SK-N-SH treated with all-trans-retinoic acid at 6 μM for 48 hours (cell line): ENCODE measurements at regions not wholly inside any gene's neighbourhood (a gene's known extent, or its start where the extent isn't known, plus 50 kb on each side); places are given as distances from the start of the nearest gene placed in this dataset.

ENCODE experiments used
- ATAC-seq: fragments of 200-7000 bp; cut with Tn5 transposase; 3 replicates; pipeline ENCODE4 v1.9.1; 2020; ENCODE audit warnings: mild to moderate bottlenecking, moderate library complexity
- ARNTL ChIP-seq: fragments of 450-650 bp; formaldehyde crosslinking; IDR thresholded peaks from 2 replicates; pipeline ENCODE4 v1.5.0; 2020; ENCODE audit warnings: low read depth, mild to moderate bottlenecking, moderate library complexity, borderline replicate concordance
- BACH2 ChIP-seq: fragments of 250-450 bp; sonication (Bioruptor Pico); IDR thresholded peaks from 2 replicates; pipeline ENCODE4 v1.9.0; 2021; ENCODE audit warnings: mild to moderate bottlenecking, borderline replicate concordance
- CSDC2 ChIP-seq: fragments of 250-450 bp; sonication (Bioruptor Pico); IDR thresholded peaks from 2 replicates; pipeline ENCODE4 v1.5.0; 2020; ENCODE audit warnings: mild to moderate bottlenecking, moderate library complexity
- GLIS3 ChIP-seq: fragments of 250-450 bp; sonication (Bioruptor Pico); IDR thresholded peaks from 2 replicates; pipeline ENCODE4 v1.5.0; 2020; ENCODE audit warnings: mild to moderate bottlenecking, moderate library complexity
- ISL1 ChIP-seq: fragments of 250-450 bp; sonication (Bioruptor Pico); IDR thresholded peaks from 2 replicates; pipeline ENCODE4 v2.1.2; 2022; ENCODE audit warnings: mild to moderate bottlenecking, moderate library complexity
- OSR1 ChIP-seq: fragments of 250-450 bp; sonication (Bioruptor Pico); IDR thresholded peaks from 2 replicates; pipeline ENCODE4 v1.8.0; 2022; ENCODE audit warnings: moderate library complexity, mild to moderate bottlenecking, inconsistent platforms
- PPARA ChIP-seq: fragments of 250-450 bp; sonication (Bioruptor Pico); IDR thresholded peaks from 2 replicates; pipeline ENCODE4 v1.5.0; 2020; ENCODE audit warnings: mild to moderate bottlenecking, borderline replicate concordance
- RARB ChIP-seq: fragments of 250-450 bp; sonication (Bioruptor Pico); IDR thresholded peaks from 2 replicates; pipeline ENCODE4 v1.8.0; 2021; ENCODE audit warnings: mild to moderate bottlenecking, moderate library complexity
- SNAI2 ChIP-seq: fragments of 250-450 bp; sonication (Bioruptor Pico); IDR thresholded peaks from 2 replicates; pipeline ENCODE4 v1.5.0; 2020; ENCODE audit warnings: mild to moderate bottlenecking, moderate library complexity
- TCF4 ChIP-seq: fragments of 250-450 bp; sonication (Bioruptor Pico); IDR thresholded peaks from 2 replicates; pipeline ENCODE4 v1.8.0; 2021; ENCODE audit warnings: mild to moderate bottlenecking, moderate library complexity, borderline replicate concordance
- TOX ChIP-seq: fragments of 250-450 bp; sonication (Bioruptor Pico); IDR thresholded peaks from 2 replicates; pipeline ENCODE4 v1.8.0; 2021; ENCODE audit warnings: mild to moderate bottlenecking, moderate library complexity, borderline replicate concordance
- ZC3H10 ChIP-seq: fragments of 250-450 bp; sonication (Bioruptor Pico); IDR thresholded peaks from 2 replicates; pipeline ENCODE4 v1.5.1; 2021; ENCODE audit warnings: mild to moderate bottlenecking, moderate library complexity
- ZFP3 ChIP-seq: fragments of 250-450 bp; sonication (Bioruptor Pico); IDR thresholded peaks from 2 replicates; pipeline ENCODE4 v1.5.0; 2020; ENCODE audit warnings: mild to moderate bottlenecking, moderate library complexity
- ZFP30 ChIP-seq: fragments of 450-650 bp; formaldehyde crosslinking; IDR thresholded peaks from 2 replicates; pipeline ENCODE4 v1.5.0; 2022; ENCODE audit warnings: mild to moderate bottlenecking, moderate library complexity
- ZNF565 ChIP-seq: fragments of 450-650 bp; formaldehyde crosslinking; conservative IDR thresholded peaks from 2 replicates; pipeline ENCODE4 v1.5.0; 2020; ENCODE audit warnings: low read depth, mild to moderate bottlenecking, moderate library complexity
- ZNF70 ChIP-seq: fragments of 450-650 bp; formaldehyde crosslinking; IDR thresholded peaks from 2 replicates; pipeline ENCODE4 v1.5.0; 2020; ENCODE audit warnings: mild to moderate bottlenecking, moderate library complexity
- ZNF8 ChIP-seq: fragments of 450-650 bp; formaldehyde crosslinking; IDR thresholded peaks from 2 replicates; pipeline ENCODE4 v1.5.0; 2020; ENCODE audit warnings: mild to moderate bottlenecking, moderate library complexity
- TF ChIP-seq, protein P1 (sequence below): fragments of 250-450 bp; sonication (Bioruptor Pico); IDR thresholded peaks from 2 replicates; pipeline ENCODE4 v1.8.0; 2021; ENCODE audit warnings: low read depth, mild to moderate bottlenecking, moderate library complexity, borderline replicate concordance
- TF ChIP-seq, protein P2 (sequence below): fragments of 250-450 bp; sonication (Bioruptor Pico); IDR thresholded peaks from 2 replicates; pipeline ENCODE4 v1.8.0; 2020; ENCODE audit warnings: mild to moderate bottlenecking, moderate library complexity, borderline replicate concordance

DNA sequence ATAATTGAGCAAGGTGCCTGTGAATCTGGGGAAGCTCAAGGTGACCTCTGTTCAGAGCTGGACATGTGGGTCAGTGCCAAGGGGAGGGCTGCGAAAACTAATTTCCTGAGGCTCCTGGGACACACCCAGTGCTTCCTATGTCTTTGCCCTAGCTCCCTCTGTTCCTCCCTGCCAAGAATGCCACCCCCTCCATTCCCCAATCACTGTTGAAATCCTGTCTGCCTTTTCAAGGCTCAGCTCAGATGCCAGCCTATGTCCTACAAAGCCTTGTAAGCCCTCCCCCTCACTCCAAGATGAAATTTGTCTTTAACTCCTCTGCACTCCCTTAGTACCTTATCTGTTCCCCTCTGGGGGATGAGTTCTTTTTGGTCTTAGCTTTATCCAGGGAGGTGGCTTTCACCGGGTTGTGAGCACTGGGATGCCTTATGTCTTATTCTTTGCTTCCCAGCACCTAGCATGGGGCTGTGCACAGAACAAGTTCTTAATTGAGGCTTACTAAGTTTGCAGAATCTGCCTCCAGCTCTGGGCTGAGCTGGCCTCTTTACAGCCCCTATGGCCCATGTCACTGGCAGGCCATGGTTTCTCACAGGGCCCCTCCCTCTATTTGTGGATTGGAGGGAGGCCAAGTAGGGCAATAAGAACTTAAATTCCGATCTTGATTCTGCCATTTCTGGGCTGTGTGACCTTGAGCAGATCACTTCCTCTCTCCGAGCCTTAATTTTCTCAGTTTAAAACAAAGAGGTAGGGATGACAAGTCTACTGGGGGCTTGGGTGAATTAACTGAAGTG, 51.5 kb upstream of the EPB41L1 start:
- TF ChIP-seq ZFP30 (CRISPR knock-in tag) (no peak), OSR1 (CRISPR knock-in tag) (no peak), SNAI2 (CRISPR knock-in tag) (no peak), ZNF70 (CRISPR knock-in tag) (no peak), ZFP3 (CRISPR knock-in tag) (no peak), ISL1 (CRISPR knock-in tag) (no peak), TOX (CRISPR knock-in tag) (no peak), PPARA (CRISPR knock-in tag) (no peak), ZNF565 (no peak), TCF4 (CRISPR knock-in tag) (no peak), ZC3H10 (CRISPR knock-in tag) (no peak), CSDC2 (CRISPR knock-in tag) (no peak), BACH2 (no peak)
- TF ChIP-seq, protein P1, sequence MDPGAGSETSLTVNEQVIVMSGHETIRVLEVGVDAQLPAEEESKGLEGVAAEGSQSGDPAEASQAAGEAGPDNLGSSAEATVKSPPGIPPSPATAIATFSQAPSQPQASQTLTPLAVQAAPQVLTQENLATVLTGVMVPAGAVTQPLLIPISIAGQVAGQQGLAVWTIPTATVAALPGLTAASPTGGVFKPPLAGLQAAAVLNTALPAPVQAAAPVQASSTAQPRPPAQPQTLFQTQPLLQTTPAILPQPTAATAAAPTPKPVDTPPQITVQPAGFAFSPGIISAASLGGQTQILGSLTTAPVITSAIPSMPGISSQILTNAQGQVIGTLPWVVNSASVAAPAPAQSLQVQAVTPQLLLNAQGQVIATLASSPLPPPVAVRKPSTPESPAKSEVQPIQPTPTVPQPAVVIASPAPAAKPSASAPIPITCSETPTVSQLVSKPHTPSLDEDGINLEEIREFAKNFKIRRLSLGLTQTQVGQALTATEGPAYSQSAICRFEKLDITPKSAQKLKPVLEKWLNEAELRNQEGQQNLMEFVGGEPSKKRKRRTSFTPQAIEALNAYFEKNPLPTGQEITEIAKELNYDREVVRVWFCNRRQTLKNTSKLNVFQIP: no peak
- peak; percentile 46 for ATAC-seq

DNA sequence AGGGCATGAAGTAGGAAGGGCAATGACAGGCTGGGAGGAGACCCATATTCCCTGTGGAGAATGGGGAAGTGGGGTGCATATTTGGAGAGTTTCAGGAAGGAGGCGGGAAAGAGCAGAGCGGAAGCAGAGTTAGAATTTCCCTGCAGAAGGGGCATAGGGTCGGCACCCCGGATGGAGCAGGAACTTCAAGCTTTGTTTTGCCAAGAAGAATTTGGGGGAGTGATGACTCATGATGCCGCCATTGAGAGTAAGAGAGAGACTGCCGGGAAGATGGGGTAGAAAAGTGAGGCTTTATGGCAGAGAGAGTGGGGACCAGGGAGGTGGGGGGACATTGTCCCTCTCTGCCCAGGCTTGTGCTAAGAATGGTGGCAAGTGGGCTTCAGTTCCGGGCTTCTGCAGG, 50.3 kb upstream of the EPB41L1 start:
- ATAC-seq: no peak
- TF ChIP-seq CSDC2 (CRISPR knock-in tag) (no peak), ISL1 (CRISPR knock-in tag) (no peak), BACH2 (no peak), TOX (CRISPR knock-in tag) (no peak), ZC3H10 (CRISPR knock-in tag) (no peak), ZNF8 (CRISPR knock-in tag) (no peak), PPARA (CRISPR knock-in tag) (no peak), RARB (CRISPR knock-in tag) (no peak), SNAI2 (CRISPR knock-in tag) (no peak), ZNF70 (CRISPR knock-in tag) (no peak), GLIS3 (CRISPR knock-in tag) (no peak), OSR1 (CRISPR knock-in tag) (no peak), ARNTL (no peak), ZNF565 (no peak), ZFP3 (CRISPR knock-in tag) (no peak)
- TF ChIP-seq, protein P2, sequence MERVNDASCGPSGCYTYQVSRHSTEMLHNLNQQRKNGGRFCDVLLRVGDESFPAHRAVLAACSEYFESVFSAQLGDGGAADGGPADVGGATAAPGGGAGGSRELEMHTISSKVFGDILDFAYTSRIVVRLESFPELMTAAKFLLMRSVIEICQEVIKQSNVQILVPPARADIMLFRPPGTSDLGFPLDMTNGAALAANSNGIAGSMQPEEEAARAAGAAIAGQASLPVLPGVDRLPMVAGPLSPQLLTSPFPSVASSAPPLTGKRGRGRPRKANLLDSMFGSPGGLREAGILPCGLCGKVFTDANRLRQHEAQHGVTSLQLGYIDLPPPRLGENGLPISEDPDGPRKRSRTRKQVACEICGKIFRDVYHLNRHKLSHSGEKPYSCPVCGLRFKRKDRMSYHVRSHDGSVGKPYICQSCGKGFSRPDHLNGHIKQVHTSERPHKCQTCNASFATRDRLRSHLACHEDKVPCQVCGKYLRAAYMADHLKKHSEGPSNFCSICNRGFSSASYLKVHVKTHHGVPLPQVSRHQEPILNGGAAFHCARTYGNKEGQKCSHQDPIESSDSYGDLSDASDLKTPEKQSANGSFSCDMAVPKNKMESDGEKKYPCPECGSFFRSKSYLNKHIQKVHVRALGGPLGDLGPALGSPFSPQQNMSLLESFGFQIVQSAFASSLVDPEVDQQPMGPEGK (CRISPR knock-in tag): no peak
